ENCODE measurements at regions not wholly inside any gene's neighbourhood (a gene's known extent, or its start where the extent isn't known, plus 50 kb on each side); places are given as distances from the start of the nearest gene placed in this dataset.
"Not testable (repeated sequence)": the region's sequence is repeated elsewhere in the genome, so short reads cannot be mapped to it uniquely, and the experiment has no call there.

DNA sequence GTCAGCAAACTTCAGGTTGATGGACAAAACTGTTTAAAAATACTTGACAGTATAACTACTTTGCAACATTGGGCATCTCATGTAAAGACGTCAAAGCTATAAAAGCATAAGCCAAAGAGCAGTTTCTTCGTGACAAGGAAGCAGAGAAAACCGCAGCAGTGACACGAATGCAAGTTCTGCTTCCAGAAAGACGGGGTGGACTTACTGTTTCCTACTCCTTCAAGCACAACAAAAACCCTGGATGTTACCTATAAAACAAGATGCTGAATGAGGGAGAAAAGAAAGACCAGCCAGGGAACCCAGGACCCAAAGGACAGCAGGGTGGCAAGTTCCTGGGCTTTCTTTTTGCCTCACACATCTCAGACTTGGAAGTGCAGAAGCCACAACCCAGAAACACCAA lies 98.0 kb downstream of the DLL1 start:
- no peak for DNase-seq

DNA sequence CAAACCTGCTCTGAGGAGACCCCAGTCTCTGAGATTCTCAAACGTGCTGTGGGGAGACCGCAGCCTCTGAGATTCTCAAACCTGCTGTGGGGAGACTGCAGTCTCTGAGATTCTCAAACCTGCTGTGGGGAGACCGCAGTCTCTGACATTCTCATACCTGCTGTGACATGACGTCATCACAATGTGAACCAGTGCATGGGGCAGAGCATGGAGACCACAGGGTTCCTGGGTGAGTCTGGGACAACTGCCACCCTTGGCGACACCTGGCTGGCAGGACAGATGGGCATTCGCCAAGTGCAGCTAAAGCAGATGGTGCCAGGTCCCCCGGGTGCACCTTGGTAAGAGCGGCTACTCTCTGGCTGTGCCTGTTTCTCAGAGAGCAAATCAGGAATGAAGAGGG lies 98.8 kb downstream of the DLL1 start:
- DNase-seq = not testable (repeated sequence)

DNA sequence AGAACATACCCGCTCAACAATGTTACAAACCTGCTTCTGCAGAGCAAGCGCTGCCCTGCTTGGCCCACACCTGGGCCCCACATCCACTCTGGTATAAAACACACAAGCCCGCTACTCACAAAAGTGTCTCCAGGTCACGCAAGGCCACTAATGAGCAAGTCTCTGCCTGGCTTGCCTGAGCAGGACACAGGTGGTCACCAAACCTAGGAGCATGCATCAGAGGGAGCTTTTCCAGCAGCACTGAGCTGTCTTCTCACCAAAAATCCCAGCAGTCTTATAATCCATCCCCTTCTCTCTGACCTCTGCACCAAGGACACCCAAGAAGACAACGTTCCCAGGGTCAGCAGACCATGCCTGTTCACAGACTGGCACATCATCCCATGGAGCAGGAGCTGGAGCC lies 100.8 kb downstream of the DLL1 start:
- no peak for DNase-seq

DNA sequence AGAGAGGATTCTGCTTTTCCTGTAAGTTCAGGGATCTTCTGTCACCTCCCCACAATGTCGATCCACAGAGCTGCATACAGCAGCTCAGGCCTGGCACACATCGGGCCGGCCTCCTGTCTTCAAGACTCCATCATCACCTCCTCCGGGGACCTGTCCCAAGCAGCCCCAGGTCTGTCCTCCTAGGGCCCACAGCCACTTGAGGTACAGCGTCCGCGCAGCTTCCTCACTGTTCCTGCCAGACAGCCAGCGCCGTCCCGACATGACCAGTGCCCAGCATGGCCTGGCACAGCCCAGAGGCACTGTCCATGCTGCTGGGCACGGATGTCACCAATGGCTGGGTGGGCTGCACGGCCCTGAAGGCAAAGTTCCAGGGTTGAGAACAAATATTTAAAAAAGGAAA lies 101.6 kb downstream of the DLL1 start:
- DNase-seq = no peak

DNA sequence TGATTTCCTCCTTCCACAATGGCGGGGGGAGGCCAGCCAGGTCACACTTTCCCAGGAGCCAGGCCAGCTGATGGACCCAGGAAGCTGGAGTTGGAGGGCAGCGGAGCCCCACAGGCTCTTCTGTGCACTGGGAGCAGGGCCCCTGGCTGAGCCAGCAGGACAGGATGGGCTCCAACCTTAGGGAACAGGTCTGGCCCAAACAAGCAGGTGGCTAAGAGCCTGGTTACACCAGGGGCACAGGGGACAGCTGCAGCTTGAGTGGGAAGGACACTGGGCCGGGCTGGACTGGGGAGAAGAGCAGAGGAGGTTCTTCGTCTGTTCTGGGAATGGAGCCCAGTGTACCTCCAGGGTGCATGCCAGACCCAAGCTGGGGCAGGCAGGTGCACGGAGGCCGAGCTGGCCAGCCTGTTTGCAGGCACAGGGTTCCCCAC lies 102.3 kb downstream of the DLL1 start:
- no peak for DNase-seq

DNA sequence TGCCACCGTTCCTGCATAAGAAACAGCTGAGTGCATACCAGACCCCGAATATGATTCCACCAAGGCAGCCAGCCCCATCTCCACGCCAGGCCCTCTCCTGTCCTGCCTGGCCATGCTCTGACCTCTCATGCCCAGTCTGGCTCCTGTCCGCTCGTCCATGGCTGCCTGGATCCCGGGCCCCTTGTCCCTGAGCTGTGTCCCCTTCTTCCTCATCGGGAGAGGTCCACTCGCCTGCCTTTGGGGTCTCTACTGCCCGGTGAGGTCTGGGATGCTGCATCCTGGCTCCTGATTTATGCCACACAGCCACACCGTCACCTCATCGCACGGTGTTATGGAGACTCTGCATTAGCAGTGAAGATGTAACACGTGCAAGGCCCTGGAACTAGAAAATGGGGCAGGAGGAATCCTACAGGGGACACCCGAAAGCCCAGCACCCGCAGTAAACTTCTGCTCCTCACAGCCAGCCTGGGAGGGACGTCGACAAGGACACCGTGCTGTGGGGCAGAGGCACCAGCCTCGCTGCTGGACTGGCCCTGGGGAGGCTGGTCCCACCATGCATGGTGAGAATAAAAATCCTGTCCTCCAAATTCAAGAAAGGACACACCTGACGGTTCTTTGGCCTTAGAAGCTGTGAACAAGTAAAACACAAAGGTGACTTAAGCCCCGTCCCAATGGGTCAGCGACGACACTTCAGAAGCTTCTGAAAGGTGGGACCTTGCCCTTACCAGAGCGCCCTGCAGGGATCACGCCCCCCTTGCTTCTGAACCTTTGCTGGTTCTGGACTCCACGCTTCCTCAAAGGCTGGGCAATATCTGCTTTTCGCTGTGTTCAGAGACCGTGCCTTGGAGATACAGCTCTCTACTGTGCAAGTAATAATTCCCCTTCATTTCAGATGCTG lies 103.0 kb downstream of the DLL1 start:
- DNase-seq = no peak

DNA sequence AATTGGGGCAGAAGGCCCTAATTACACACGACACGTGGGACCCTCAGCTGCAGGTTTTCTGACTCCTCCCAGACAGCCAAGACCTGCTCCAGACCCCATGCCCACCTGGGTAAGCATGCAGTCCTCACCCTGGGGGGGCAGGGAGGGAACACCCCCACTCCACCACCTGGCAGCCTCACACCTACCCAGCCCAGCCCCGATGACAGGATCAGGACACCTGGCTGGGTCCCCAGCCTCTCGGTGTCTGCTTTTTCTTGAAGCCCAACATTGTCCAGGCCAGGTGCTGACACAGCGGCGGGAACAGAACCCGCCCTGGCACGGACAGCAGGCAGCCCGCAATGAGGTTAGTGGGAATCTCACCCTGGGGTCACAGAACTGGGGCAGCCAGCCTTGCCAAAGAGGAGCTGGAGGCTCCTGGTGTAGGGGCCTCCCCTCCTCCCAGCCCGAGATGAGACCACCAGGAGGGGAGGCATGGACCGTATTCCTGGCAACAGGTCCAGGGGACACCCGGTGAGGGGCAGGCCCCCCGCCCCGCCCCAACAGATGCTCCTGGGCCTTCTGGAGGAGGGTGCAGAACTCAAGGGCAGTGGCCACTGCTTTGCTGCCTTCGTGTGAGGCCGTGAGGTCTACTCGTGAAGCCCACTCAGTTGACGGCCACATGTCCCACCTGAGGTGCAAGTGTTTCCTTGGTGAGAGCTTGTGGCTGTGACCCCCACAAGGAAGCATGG lies 103.8 kb downstream of the DLL1 start:
- no peak for DNase-seq

DNA sequence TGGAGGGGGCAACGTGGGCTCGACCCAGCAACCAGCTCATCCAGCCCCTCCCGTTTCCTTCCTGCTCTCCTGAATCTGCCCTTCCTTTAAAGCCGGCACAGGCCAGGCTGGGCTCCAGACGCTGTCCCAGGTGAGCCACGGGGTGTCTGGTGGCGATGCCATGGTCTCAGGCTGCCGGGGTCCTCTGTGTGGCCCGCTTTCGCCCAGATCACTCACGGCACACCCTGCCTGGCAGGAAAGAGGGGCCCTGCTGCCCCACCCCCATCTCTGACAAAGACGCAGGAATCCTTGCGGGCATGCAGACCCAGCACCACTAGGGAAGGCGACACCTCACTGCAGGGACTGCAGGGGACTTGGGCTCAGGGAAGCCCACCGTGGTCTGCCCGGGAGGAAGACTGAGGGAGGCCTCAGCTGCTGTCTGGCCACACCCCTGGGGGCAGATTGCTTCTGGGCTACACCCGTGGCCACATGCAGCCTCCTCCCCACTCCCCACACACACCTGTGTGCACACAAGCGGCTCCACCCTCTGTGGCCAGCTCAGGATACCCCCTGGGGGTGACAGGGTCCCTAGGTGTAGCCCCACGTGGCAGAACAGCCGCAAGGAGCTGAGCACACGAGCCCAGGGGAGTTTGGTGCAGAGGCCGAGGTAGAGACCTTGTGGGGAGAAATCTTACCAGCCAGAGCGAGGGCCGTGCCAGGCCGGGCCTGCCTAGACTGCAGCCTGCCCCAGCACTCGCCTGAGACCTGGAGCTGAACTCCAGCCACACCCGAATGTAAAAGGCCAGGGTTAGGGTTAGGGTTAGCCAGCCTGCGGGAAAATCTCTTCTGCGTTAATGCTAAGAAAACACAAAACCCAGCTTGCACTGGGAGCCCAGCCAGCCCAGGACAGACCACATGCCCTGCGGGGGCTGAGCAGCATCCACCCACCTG lies 104.6 kb downstream of the DLL1 start:
- DNase-seq = no peak

DNA sequence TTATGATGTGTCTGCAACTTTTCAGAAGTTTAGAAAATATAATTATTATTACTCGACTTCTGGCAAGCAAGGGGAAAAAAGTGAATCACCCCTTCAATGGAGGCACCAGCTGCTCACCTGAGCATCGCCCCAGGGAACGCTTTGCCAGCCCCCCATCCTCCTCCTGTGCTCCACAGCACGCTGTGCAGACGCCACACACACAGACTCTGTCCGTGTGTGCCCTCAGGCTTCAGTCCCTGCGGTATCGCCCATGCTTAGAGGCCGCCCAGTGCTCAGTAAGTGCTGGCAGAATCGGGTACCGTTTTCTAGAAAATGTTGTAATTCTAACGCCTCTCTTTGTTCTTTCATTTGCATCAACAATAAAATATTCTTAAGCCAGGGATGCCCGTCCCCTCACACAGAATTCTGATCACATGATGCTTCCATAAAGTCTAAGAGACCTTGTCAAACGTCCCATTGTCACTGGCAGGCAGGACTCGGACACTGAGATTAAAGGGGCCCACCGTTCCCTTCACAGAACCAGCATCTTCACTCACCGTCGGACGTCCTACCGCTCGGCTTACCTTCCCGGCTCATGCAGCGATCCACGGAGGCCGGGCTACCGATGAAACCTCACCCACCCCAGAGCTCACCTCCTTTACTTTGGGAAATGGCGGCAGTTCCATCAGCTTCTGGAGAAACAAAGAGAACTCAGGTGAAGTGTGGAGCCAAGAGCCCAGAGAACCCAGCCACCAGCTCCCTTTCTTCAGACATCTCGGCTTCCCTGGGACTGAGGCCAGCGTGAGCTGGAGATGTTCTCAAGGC lies 105.5 kb downstream of the DLL1 start:
- no peak for DNase-seq

DNA sequence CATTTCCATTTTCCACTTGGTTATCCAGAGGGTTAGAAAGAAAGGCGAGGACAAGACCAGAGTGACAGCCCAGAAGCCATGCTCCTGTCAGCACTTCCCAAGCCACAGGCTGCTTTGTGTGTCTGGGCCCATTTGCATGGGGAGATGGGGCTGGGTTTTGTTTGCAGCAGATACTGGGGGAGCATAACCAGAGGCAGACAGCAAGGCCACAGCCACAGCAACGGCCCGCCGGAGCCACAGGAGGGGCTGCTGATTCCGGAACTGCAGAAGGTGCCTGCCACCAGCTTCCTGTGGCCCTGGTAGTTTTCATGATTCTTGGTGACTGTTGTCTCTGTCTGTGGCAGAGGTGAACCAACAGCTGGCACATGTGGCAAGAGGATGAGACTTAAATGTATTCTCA lies 106.6 kb downstream of the DLL1 start:
- no peak for DNase-seq

DNA sequence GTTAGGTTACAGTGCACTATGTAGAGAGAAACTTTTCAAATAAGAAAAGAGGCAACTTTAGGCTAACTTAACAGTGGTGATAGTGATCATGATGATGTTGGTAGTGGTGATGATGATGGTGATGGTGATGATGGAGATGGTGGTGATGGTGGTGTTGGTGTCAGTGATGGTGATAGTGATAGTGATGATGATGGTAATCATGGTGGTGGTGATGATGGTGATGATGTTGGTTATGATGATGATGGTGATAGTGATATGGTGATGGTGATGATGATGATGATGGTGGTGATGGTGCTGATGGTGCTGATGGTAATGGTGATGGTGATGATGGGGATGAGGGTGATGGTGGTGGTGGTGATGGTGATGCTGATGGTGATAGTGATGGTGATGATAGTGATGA lies 107.4 kb downstream of the DLL1 start:
- DNase-seq = no peak

DNA sequence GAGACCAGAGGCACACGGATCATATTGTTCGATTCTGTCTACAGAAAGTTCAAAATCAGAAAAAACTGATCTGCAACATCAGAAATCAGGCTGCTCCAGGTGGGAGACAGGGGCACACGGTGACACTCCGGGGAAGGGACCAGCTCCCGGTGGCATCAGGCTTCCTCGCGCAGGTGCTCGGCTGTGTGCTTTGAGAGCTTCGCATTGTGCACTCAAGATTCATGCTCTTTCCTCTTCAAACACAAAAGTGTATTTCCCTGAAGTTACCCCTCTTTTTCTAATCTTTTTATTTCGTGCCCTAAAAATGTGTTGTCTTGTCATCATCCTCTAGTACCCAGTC lies 108.1 kb downstream of the DLL1 start:
- no peak for DNase-seq

DNA sequence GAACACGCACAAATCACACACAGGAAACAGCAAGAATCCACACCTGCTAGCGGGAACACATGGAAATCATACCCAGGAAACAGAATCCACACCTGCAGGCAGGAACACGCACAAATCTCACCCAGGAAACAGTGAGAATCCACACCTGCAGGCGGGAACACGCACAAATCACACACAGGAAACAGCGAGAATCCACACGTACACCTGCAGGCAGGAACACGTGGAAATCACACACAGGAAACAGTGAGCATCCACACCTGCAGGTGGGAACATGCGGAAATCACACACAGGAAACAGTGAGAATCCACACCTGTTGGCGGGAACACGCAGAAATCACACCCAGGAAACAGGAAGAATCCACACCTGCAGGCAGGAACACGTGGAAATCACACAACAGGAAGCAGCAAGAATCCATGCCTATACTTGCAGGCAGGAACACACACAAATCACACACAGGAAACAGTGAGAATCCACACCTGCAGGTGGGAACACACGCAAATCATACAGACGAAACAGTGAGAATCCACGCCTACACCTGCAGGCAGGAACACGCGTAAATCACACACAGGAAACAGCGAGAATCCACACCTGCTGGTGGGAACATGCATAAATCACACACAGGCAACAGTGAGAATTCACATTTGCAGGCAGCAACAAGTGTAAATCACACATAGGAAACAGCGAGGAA lies 108.6 kb downstream of the DLL1 start:
- no peak for DNase-seq

DNA sequence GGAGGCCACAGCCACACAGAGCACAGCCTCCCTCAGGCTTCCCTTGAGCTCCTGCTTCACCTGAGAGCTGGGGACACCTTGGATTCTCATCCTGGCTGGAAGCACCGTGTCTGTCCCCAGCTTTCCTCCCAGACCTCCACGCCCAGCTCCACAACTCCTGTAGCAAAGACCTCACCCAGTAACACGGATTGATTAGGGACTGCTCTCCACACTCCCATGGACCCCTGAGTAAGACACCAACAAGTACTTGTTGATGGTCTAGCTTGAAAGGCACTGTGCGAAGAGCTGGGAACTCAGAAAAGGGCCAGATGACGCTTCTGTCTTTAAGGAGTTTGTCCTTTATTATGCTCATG lies 109.6 kb downstream of the DLL1 start:
- DNase-seq = no peak

DNA sequence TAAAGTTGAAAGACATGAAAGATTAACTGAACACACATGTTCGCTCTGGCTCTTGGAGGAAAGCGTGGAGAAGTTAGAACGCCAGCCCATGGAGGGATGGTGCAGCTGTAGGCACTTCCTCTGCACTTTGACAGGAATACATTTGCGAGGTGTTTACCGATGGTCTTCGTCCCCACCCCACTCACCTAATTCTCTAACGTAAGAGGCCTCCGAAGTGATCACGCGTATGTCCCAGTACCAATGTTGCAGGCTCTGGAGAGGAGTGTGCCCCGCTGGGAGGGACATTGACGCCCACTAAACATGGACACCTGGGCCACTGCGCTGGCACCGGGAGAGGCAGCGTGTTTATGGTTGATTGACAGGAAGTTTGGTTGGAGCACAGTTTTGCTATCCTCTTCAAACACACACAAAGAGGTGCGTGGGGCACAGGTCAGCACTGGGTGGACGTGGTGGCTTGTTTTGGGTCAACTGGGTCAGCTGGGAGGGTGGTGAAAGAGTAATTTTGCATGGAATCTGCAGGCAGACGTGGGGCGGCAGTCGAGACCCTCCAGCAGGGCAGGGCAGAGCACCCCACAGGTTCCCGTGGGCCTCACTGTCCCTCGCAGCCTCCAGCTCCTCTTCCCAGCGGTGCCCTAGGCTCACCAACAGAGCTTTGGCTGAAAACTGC lies 110.1 kb downstream of the DLL1 start:
- DNase-seq = no peak

DNA sequence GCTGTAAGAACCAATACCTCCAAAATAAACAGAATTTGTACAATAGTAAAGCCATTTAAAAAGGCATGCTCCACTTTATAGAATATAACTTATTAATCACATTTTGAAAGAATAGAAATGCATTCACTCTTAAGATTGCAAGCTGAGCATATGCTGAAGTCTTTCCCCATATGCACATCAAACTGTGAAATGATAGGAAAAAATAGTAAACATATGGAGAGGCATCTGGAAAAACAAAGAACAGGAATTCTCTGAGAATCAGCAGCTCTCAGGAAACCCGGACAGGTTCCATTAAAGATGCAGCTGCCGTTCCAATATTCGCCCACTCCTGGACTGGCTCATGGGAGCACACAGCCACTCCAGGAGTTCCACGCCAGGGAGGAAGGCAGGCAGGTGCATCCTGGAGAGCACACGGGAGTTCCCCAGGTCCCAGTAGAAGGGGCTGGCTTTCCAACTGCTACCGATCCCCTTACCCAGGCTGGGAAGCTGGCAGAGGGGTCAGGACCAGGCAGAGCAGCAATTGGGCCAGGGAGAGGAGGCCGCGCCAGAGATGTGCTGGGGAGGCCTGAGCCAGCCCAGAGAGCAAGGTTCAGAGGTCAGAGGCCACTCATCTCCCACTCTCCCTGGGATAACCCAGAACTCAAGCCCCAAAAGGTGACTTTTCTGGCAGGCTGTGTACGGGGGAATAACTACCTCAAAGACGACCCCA lies 111.1 kb downstream of the DLL1 start:
- DNase-seq = no peak

DNA sequence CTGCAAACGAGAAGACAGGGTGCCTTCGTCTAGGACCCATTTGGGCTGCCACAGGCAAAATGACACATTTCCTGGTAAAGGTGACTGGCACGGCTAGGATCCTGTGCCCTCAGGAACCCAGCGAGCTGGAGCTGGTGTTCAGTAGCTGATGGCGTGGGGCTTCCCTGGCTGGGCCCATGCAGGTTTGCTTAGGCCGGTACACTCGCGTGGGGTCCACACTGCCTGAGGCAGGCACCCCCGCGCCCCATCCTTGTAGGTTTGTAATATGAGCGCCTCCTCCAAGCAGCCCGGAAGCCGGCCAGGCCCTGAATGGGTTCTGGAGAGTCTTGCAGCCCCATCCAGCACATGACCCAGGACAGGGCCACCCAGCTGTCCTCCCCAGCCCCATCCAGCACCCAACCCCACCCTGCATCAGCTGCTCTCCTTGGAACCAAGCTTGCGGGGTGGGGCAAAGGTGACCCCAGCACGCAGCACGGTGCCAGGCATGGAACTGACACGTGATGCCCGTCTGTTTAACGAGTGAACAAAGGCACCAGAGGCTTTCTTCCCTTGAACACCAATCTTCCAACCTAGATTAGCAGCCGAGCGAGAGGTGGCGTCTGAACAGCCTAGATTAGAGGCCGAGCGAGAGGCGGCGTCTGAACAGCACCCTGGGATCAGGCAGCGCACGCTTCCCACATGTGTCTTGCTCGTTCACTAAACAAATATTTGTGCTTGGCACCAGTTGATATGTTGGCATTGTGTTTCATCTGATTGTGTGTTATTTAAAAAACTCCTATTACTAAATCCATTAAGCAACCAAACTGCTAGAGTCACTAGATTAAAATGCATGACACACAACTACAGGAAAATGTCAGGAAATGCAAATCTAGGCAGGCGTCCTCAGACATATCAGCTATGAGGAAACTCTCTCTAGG lies 112.1 kb downstream of the DLL1 start:
- DNase-seq = no peak

DNA sequence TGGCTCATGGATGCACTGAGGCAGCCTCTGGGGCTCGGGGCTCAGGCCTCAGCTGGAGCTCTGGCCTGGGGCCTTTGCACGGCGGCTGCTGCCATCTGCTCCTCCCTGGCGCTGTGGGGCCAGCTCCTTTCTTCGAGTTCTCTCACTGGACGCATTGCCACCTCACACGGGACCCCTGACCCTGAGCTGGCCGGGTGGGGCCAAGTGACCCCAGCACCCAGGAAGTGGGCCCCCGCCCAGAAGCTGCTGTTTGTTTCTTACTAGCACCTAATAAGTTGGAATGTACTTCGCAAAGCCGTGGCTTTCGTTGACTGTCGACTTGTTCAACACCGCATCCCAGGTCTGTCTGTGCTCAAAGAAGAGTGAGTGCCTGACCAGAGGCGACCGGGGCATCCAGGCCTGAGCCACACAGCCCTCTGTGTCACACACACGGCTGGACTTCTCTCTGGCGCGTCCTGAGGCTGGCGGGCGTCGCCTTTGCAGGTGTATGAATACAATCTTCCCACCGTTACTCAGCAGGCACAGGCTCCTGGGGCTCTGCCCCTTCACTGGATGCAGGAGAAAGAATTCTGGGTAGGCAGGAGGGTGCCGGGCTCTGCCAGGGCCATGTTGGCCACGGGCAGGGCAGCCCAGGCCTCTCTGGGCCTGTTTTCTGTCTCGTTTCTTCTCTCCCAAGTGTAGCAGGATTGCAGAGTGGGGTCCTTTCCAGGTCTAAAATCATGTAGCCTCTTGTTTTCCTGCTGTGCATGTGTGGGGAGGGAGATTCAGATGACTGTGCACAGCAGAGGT lies 112.9 kb downstream of the DLL1 start:
- DNase-seq = no peak

Measured in suppressor macrophage (primary cell).